GM19351 (cell line): ENCODE measurements at regions not wholly inside any gene's neighbourhood (a gene's known extent, or its start where the extent isn't known, plus 50 kb on each side); places are given as distances from the start of the nearest gene placed in this dataset.

Experiments used
- ATAC-seq: cut with Tn5 transposase; IDR thresholded peaks from one replicate; pipeline ENCODE4 v1.9.1; 2021; ENCODE audit warnings: mild to moderate bottlenecking, moderate library complexity; ENCODE audit not compliant: unreplicated experiment

GRCh38 chr10:118940386-118940785 is 89.1 kb upstream of the NANOS1 start:
- ATAC-seq, result no peak

DNA sequence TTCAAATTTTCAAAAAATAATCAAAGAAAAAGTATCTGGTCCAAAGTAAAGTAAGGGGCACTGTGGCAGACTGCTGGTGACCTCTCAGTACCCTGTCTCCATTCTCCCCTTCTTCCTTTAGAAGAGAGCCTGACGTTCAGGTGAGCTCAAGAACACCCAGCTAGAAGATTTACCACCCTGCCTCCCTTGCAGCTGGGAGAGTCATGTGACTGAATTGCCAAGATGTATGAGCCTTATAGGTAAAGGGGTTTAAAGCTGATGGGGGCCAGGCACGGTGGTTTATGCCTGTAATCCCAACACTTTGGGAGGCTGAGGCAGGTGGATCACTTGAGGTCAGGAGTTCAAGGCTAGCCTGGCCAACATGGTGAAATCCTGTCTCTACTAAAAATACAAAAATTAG is 86.3 kb upstream of the NANOS1 start:
- ATAC-seq, result no peak

- no peak for ATAC-seq
These were observed 84.4 kb upstream of the NANOS1 start for GRCh38 chr10:118944959-118945633.

GRCh38 chr10:118948786-118949185 is 80.7 kb upstream of the NANOS1 start:
- no peak for ATAC-seq

GRCh38 chr10:118950190-118950680 is 79.3 kb upstream of the NANOS1 start:
- no peak for ATAC-seq

DNA sequence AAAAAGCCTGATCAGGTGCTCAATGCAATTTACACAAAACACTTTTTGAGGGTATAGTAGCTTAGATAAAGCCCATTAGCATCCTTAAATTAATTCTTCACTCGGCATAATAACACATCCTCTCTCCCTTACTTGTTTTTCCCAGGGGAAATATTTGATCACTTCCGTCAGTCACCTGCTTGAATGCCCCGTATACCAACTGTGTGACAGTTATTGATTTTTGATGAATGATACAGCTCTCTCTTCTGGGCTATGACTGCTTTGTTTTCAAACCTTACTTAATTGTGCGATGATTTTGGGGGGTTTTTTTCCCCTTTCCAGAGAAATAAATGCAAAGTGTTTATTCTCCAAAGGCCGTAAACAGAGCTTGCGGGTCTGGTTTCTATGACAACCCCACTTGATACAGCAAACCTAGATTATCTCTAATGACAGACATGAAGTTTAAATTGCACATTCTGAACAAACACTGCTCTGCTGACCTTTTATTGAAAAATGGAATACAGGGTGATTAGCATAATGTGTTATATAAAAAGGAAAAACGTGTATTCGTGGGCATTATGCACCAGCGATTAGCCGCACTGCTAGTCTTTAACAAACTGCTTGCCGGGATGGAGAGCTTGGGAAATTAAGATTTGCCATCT is 78.4 kb upstream of the NANOS1 start:
- ATAC-seq, result no peak

DNA sequence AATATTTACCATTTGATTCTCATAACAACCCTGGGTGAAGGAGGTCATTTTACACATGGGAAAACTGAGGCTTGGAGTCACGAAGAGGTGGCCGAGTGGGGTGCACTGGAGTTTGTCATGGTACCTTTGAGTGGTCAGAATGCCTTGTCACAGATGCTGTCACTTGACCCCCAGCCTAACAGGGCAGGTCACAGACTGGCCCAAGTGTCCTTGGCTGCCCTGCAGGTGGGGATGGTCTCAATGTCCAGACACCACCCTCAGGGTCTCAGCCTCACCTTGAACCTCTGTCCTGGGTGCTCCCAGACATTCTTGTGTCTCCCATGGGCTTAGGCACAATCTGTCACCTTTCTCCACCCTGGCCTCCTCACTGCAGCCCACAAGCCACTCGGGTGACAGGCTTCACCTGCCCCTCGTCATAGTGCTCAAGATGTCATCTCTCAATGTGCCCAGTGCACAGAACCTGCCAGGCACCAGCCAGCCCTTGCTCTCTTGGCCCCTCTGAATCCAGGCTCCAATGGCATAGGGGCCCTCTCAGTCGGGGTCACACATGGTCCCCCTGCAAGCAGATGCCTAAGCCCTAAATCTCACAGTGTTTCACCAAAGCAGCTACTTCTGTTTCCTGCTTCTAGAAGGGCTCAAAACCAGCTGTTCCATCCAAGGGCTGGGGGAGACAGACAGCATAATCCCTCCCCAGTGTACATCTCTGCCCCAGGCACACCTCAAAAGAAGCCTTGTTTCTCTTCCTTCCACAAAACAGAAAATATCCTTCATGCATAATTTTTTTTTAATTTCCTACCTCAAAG is 76.8 kb upstream of the NANOS1 start:
- no peak for ATAC-seq

- ATAC-seq, result no peak
These were observed 75.7 kb upstream of the NANOS1 start for GRCh38 chr10:118953598-118954393.

DNA sequence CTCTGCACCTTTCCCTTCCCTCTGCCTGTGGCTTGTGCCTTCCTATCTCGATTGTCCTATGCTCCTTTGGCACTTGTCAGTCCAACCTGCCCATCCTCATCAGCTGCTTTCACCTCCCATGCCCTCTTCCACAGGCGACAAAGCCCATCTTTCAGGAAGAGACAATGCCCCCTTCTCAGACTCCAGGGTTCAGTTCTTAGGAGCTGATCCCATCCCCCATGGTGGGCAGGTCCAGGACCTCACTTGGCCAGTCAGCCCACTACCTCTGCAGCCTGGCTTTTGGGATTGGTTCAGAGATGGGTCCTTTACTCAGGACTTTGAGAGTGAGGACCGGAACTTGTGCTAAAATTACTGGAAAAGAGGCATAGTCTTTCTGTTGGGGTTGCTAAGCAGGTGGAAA is 74.0 kb upstream of the NANOS1 start:
- ATAC-seq, result no peak

- no peak for ATAC-seq
These were observed 73.3 kb upstream of the NANOS1 start for GRCh38 chr10:118955951-118956801.

DNA sequence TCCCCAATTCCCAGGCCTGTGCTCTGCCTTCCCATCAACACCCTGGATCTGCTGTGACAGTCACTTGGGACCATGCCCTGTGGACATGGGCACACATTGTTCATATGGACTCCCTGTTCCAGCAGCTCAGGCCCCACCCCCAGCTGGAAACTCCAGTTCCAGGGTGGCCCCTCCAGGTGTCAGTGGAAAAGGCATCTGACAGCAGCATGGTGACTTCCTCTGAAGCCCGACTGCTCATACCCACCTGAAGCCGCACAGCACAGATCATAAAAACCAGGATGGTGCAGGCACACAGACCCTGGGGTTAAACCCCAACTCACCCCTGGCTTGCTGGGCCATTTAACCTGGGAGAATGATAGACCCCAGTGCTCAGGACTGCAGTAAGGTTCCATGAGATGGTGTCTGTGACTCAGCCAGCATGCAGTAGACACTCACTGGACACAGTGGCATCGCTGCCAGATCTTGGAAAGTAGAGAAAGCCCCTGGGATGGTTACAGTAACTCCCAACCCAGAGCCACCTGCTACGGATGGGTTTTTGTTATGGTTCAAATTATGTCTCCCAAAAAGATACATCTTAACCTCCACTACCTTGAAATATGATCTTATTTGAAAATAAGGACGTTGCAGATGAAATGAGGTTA is 72.6 kb upstream of the NANOS1 start:
- no peak for ATAC-seq

DNA sequence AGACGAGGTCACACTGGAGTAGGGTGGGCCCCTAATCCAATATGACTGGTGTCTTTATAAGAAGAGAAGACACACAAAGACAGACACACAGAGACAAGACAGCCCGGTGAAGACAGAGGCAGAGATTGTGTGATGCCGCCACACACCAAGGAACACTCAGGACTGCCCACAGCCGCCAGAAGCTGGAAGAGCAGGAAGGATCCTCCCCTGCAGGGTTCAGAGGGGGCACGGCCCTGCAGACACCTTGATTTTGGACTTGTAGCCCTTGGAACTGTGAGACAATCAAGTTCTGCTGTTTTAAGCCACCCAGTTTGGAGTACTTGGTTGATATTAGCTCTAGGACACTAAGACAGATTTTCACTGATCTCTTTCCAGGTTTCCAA is 72.1 kb upstream of the NANOS1 start:
- no peak for ATAC-seq

- ATAC-seq, result no peak
These were observed 71.5 kb upstream of the NANOS1 start for GRCh38 chr10:118957966-118958365.

DNA sequence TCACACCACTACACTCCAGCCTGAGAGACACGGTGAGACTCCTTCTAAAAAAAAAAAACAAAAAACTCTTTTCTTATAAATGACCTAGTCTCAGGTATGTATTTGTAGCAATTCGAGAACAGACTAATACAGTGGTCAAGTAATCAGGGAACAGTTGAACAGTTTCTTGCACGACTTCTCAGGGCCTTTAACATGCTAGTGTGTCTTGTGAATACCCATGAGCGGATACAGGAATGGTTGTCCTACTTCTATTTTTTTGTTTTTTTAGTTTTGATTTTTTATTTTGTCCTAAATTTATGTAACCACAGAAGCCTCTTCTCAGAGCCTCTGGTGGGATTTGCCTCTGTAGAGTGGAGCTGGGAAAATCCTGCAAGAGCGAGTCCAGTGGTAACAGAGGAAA is 71.0 kb upstream of the NANOS1 start:
- no peak for ATAC-seq

- no peak for ATAC-seq
These were observed 70.3 kb upstream of the NANOS1 start for GRCh38 chr10:118958984-118959925.

DNA sequence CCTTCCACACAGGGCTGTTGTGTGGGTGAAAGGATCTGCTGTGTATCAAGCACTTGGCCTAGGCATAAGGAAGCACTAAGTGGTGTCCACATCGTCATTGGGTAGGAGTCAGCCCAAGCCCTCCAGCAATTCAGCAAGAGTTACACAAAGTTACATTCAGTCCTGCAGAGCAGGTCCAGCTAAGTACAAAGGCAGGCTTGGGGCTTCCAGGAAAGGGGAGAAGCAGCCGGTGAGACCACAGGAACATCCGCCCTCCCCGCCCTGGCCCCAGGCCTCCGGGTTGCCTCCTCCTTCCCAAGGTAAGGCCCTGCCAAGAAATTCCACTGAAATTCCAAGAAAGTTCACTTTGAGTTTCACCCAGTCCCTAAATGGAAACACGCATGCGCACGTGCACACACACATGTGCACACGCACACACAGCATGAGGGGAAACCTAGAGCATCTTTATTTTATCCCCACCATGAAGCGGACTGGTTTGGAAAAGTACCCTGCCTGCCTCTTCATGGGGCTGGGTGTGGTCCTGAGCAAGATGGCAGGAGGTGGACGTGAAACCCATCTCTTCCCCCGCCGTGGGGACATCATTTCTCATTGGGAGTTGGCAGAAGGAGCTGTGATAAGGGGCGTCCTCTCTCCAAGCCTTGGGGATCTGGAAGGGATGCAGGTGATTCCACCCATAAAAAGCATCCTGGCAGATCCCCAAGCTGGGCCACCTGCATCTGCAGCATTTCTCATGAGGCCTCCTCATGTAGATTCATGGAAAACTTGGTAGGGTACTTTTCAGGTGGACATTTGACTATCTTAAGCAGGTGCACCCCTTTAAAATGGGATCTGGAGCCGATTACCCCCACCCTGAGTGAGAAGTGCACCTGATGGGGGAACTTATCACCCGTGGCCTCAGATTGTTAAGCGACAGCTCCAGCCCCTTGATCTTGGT is 69.1 kb upstream of the NANOS1 start:
- no peak for ATAC-seq

DNA sequence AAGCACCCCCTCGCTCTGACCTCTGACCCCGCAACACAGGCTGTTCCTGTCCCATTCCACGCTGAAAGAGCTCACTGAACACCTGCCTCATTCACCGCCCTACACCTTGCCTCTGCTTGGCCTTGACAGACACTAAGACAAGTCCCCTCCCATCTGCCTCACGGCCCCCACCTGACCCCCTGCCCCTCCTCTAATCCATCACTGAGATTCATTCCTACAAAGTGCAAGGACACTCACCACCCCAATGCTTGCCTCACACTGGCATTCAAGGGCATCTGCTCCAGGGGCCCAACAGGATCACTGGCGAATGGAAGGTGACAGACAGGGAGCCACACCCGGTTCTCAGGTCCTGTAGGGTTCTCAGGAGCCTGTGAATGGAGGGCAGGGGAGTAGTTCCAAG is 68.1 kb upstream of the NANOS1 start:
- no peak for ATAC-seq
